TTC549 (cell line): ENCODE measurements at regions not wholly inside any gene's neighbourhood (a gene's known extent, or its start where the extent isn't known, plus 50 kb on each side); places are given as distances from the start of the nearest gene placed in this dataset.
"Not testable (repeated sequence)": the region's sequence is repeated elsewhere in the genome, so short reads cannot be mapped to it uniquely, and the experiment has no call there.

Experiments used
- FAIRE-seq: peaks from 2 replicates; lab custom pipeline; 2012; peaks lifted over from hg19 to GRCh38; lab: Jason Lieb, UNC

DNA sequence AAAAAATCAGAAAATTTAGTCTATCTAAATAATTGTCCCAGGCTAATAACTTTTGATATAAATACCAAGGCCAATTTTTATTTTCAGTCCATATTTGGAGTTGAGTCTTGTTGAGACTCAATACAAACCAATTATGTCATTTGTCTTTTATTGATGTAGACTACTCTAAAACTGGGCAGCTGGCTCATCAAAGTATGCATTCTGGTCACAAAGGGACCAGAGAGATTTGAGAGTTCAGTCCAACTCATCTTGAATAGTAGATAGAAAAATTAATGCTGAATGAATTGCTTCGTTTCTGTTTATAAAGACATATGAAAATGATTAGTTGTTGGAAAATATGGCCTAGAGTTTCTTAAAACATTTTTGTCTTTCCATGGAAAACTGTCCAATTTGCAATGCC lies 412.5 kb upstream of the KLHL4 start:
- FAIRE-seq, result no peak

DNA sequence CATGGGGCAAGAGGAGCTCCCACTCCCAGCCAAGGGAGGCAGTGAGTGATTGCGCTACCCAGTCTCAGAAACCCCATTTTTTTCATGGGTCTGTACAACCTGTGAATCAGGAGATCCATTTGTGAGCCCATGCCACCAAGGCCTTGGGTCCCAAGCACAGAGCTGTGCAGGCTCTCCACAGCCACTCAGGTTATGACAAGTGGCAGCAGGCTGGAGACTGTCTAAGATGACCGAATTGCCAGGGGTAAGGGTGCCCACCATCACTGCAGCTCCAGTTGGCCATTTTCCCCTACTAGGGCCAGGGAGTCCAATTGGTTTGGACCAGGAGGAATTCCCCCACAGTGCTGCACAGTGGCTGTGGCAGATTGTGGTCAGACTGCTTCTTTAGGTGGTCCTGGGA lies 407.5 kb upstream of the KLHL4 start:
- no peak for FAIRE-seq

DNA sequence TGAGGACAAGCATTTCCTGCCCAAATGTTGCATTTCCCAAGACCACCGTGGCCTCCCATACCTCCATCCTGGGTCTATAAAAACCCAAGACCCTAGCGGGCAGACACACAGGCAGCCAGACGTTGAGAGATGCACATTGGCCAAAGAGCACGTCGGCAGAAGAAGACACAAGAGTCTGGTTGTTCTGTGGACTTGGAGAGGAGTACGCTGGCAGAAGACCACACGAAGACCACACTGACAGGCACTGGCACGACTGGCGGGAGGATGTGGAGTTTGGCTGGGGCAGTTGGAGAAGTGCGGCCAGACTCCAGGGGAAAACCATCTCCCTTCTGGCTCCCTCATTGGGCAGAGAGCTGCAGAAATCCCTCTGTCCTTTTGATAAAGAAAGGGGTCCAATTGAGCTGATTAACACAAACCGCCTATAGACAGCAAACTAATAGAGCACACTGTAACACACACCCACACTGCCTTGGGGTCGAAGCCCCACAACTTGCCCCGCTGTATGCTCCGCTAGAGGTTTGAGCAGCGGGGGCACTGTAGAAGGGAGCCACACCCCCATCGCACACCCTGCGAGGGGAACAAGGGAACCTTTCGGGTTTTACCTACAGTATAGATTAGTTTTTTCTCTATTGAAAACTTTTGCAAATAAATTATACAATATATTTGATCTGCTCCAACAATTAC lies 376.7 kb upstream of the KLHL4 start:
- FAIRE-seq, result no peak

DNA sequence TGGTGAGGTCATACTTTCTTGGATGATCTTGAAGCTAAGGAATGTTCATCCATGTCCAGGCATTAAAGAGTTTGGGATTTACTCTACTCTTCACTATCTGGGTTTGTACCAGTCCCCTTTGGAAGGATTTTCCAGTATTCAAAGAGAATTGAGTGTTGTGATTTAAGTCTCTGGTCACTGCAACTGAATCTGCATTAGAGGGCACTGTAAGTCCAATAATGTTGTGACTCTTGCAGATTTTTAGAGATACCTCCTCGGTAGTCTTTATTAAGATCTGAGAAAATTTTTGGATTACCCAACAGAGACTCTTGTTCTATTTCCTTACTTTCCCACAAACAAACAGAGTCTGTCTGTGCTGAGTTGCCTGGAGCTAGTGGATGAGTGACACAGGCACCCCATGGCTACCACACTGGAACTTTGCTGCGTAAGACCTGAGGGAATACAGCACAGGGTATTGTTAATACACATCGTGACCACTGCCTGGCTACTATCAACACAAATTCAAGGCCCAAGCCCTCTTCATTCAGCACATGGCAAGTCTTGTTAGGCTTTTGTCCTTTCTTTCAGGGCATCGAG lies 357.1 kb upstream of the KLHL4 start:
- no peak for FAIRE-seq

DNA sequence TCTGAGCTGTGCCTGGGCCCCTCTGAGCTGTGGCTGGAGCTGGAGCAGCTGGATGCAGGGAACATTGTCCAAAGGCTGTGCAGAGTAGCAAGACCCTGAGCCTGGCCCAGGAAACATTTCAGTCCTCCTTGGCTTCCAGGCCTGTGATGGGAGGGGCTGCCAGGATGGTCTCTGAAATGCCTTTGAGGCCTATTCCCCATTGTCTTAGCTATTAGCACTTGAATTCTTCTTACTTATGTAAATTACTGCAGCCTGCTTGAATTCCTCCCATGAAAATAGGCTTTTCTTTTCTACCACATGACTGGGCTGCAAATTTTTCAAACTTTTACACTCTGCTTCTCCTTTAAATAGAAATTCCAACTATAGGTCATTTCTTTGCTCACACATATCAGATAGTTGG lies 349.8 kb upstream of the KLHL4 start:
- FAIRE-seq, result no peak

DNA sequence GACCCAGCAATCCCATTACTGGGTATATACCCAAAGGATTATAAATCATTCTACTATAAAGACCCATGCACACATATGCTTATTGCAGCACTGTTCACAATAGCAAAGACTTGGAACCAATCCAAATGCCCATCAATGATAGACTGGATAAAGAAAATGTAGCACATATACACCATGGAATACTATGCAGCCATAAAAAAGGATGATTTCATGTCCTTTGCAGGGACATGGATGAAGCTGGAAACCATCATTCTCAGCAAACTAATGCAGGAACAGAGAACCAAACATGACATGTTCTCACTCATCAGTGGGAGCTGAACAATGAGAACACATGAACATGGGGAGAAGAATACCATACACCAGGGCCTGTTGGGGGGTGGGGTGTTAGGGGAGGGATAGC lies 339.6 kb upstream of the KLHL4 start:
- not testable (repeated sequence) for FAIRE-seq
